OCI-LY3 (cell line): ENCODE measurements at regions not wholly inside any gene's neighbourhood (a gene's known extent, or its start where the extent isn't known, plus 50 kb on each side); places are given as distances from the start of the nearest gene placed in this dataset.

ENCODE experiments used
- EZH2phosphoT487 ChIP-seq: fragments of 200-600 bp; shearing (Covaris generic); IDR thresholded peaks from 2 replicates; pipeline ENCODE4 v1.6.1; 2018; ENCODE audit warnings: antibody characterized with exemption, mixed run types, low read depth
- TF ChIP-seq, protein P1 (sequence below): fragments of 200-600, 300-600 bp; sonication (generic); IDR thresholded peaks from 2 replicates; pipeline ENCODE4 v1.5.1; 2014; ENCODE audit warnings: antibody characterized with exemption, low read length, low read depth

DNA sequence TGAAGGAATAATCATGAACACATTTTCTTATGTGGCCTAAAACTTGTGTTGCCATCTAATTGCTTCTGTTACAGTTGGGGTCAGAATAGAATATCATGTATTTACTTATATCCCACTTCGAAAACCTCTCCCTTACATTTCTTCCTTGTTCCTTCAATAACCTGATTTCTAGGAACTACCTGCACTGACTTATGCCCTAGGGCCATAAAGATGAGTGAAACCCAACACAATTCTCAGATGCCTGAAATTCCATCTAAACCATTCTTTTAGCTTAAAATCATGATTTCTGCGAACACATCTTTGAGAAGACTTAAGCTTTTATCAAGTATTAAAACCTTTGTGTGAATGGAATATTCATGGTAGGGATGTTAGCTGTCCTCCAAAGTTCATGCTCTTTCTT, 142.7 kb downstream of the SNAPC1 start:
- TF ChIP-seq, protein P1, sequence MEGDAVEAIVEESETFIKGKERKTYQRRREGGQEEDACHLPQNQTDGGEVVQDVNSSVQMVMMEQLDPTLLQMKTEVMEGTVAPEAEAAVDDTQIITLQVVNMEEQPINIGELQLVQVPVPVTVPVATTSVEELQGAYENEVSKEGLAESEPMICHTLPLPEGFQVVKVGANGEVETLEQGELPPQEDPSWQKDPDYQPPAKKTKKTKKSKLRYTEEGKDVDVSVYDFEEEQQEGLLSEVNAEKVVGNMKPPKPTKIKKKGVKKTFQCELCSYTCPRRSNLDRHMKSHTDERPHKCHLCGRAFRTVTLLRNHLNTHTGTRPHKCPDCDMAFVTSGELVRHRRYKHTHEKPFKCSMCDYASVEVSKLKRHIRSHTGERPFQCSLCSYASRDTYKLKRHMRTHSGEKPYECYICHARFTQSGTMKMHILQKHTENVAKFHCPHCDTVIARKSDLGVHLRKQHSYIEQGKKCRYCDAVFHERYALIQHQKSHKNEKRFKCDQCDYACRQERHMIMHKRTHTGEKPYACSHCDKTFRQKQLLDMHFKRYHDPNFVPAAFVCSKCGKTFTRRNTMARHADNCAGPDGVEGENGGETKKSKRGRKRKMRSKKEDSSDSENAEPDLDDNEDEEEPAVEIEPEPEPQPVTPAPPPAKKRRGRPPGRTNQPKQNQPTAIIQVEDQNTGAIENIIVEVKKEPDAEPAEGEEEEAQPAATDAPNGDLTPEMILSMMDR: no peak
- TF ChIP-seq EZH2phosphoT487: no peak
